GM19324 (cell line): ENCODE measurements at regions not wholly inside any gene's neighbourhood (a gene's known extent, or its start where the extent isn't known, plus 50 kb on each side); places are given as distances from the start of the nearest gene placed in this dataset.
"Not testable (repeated sequence)": the region's sequence is repeated elsewhere in the genome, so short reads cannot be mapped to it uniquely, and the experiment has no call there.

Source experiments
- ATAC-seq: cut with Tn5 transposase; IDR thresholded peaks from one replicate; pipeline ENCODE4 v1.9.1; 2021; ENCODE audit warnings: mild to moderate bottlenecking, moderate library complexity; ENCODE audit not compliant: unreplicated experiment, low FRiP score

DNA sequence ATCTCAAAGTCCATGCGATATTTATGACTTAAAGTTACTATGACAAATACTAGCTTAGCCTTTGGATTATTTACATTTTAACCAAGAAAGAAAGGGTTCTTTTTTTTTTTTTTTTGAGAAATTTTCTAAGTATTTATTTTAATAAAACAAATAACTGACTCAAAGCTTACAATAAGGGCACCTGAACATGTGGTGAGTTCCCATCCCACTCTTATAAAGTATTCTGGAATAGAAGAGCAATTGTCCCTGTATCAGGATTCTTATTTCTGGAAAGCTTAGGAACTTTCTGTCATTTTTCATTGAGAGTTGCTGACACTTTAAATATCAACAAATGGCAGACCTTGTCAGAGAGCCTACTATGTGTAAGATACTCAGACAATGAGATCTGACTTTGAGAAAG, 686.1 kb upstream of the SOX9 start:
- ATAC-seq, result no peak

GRCh38 chr17:71436479-71436878, 684.3 kb upstream of the SOX9 start:
- no peak for ATAC-seq

DNA sequence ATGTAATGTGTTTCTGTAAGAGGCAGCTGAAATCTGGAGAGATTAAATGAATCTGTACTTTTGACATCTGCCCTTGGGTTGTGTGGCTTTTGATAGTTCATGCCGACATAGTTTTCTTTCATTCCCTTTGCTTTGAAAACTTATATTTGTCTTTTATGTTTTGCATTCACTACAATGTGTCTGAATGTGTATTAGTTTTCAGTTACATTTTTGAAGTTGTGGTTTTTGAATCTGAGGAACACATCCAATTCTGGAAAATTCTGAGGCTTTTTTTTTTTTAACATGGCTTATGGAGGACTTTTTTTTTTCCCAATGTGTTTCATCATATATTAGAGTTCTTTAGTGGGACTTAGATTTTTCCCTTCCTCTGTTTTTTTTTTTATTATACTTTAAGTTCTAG, 683.7 kb upstream of the SOX9 start:
- ATAC-seq, result no peak

DNA sequence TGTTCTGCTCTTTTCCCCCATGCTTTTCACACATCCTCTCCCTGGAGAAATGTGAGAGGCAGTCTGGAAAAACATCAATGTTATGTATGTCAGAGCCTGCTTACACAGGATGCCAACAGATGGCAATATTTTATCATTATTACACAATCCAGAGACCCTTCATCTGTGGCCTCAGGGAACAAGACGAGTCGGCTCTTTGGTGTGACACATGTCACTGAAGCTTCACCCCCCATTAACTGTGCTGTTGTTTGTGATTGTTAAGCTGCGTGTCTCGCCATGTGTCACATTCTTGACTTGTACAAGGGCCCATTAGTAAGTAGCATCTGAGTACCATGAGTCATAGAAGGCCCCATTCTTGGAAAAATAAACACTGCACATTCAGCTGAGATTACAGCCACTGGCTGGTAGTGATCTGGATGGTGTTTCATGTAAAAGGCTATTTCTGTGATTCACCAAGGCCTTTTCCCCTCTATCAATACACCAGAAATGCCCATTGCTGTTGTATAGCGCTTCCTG, 682.1 kb upstream of the SOX9 start:
- ATAC-seq, result no peak

DNA sequence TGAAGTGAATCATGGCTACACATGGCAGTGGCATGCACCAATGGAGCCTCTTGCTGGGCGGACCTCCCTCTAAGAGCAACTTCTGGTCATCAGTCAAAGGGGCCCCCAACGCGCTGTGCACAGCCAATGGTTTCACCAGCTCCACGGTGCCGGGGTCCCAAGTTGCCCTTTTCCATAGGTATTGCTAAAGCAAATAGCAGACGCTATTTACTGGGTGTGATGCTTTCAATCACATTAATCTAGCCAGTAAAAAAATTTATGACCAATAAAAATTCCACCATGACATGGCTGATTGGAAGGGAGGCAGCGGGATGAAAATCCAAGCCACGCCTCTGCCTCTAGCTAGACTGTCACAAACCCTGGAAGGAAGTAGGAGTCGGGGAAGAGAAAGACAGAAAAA, 680.3 kb upstream of the SOX9 start:
- ATAC-seq, result no peak

- no peak for ATAC-seq
These were observed 679.7 kb upstream of the SOX9 start for GRCh38 chr17:71441098-71441497.

DNA sequence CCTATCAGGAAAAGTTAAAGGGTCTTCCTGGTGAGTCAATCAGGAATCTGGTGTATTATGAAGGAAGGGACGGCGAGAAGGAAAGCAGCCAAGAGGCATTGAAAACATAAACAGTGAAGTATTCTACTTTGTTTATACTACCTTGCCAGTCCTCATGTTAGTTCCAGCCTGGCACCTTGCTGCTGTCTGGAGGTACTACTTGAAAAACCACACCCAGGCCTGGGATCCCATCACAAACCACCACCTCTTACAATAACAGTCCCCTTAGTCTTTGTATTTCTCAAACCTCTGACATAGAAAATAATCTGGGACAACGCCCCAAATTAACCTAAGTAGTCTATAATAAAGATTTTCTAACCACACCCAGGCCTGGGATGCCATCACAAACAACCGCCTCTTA, 676.7 kb upstream of the SOX9 start:
- ATAC-seq, result no peak

- no peak for ATAC-seq
These were observed 674.0 kb upstream of the SOX9 start for GRCh38 chr17:71446645-71447437.

GRCh38 chr17:71447644-71448043, 673.2 kb upstream of the SOX9 start:
- ATAC-seq, result no peak

- not testable (repeated sequence) for ATAC-seq
These were observed 670.2 kb upstream of the SOX9 start for GRCh38 chr17:71450657-71451056.

DNA sequence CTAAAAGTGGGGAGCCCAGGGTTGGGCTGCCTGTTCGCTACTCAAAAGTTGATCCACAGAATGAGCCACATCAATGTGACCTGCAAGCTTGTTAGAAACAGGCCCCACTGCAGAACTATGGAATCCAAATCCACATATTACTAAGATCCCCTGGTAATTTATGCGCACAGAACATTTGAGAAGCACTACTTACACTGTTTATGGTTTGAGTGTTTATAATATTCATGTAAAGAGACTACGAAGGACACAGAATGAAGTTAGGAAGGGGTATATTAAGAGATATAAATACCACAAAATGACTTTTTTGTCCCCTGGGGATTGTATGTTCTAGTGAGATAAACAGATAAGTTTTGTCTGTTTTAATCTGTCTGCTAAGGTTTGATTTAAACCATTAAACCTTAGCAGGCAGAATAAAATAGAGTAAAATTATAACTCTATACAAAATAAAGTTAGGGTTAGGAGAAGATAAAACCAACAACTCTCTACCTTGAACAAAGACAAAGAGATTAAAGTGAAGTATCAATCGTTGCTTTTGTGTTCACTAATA, 666.9 kb upstream of the SOX9 start:
- ATAC-seq, result no peak

DNA sequence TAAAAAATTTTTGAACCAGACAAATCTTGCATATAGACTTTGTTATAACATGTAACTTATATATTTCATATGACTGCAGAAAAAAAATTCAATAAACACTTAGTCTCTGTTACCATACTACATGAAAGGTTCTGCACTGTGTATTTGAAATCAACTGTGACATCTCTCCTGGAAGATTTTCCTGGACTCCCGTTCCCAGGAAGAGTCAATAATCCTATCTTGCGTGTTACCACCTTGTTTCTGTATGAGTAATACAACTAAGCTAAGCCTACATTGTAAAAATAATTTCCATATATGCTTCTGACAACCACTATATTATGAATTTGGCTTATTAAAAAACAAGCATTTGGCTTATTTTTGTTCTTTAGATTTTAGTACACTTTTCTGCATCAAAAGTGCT, 665.6 kb upstream of the SOX9 start:
- ATAC-seq, result no peak

- ATAC-seq, result no peak
These were observed 662.5 kb upstream of the SOX9 start for GRCh38 chr17:71458322-71458721.

DNA sequence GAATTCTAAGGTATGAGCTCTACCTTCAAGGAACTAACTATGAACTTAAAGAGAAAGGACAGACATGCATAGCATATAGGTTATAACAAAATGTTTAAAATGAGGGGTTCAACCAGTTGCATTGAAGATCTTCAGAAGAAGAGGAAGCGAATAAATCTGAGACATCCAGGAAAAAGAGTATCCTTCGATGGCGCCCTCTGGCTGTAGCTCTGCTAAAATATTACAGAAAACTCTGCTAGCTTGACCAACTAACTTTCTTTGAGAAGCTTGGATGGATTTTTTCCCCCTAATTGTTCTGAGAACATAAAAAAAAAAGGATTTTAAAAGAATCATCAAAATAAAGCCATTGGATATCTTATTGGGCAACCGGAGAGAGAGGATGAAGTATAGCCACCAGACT, 659.9 kb upstream of the SOX9 start:
- ATAC-seq, result no peak

DNA sequence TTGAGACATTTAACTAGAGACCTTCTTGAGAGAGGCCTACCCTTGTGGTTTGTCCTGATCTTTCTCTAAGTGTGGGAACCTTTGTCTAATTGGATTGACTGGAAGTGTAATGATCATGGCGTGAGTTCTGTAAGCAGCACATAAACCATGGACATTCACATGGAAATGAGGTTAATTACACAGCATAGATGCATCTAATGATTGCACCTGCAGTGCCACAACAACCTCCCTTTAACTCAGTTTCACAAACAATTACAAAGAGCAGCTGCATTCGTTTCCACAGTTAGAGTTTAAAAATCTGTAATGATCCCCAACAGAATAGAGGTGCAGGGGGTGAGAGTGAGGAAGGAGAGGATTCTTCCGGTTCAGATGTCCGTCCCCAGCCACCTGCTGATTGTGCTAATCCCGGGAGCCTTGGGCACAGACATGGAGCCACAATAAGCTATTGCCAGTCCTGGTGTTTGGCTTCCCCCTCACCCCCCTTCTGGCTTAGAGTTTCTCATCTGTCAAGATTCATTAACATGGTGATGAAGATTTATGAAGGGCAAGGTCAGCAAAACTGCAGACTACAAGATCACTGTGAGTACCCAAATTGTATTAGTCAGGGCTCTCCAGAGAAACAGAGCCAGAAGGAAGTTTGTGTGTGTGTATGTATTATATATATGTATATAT, 659.2 kb upstream of the SOX9 start:
- ATAC-seq, result no peak

DNA sequence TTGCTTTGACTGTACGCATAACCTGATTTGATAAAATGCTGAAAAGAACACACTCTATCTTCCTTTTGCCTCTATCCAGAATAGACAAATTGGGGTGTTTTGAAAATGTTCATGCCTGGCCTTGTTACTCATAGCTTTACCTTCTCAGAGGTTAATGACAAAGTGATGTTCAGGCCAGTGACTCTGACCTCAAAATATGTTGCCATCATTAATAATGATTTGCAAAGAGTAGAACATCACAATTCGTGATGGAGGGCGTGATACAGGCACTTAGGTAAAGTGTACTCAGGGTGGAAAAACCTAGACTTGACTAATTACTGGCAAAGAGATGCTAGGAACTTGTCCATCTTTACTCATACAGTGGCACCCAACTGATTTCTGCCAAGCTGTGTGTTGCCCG, 656.6 kb upstream of the SOX9 start:
- ATAC-seq, result no peak

GRCh38 chr17:71464751-71465150, 656.1 kb upstream of the SOX9 start:
- no peak for ATAC-seq

DNA sequence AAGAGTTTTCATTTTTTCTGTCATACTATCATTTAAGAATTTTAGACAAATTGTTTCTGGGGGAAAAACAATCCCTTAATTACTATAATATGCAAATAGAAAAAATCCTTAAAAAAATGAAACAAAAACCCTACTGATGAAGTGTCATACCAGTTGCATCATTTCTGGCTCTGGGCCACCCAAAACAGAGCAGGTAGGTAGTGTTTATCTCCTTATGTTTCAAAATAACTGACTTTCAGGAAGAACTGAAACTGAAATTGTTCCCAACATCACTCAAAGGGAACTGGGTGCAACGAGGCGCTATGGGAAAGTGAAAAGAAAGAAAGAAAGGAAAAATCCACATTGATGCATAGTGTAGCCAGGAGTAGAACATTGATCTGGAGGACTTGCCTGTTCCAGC, 653.1 kb upstream of the SOX9 start:
- ATAC-seq, result no peak

GRCh38 chr17:71470062-71470461, 650.8 kb upstream of the SOX9 start:
- no peak for ATAC-seq

GRCh38 chr17:71472809-71473789, 647.7 kb upstream of the SOX9 start:
- ATAC-seq, result no peak

DNA sequence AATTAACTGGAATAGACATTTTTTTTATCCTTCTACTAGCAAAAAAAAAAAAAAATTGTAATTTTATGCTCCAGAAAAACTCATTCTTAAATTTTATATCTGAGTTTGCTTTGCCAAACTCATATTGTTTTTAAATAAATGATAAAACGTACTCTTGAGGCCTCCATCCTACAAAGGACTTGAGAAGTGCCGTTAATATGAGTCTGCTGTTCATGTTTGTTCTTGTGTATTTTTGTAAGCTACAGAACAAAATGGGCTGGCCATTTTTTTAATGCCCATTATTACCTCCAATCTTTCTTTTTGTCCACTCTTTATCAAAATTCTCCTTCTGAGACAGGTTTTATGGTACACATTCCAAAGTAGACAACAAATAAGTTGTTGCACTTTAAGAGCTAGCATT, 643.5 kb upstream of the SOX9 start:
- no peak for ATAC-seq
